Psoas muscle (tissue), 7 donors: ENCODE measurements at regions not wholly inside any gene's neighbourhood (a gene's known extent, or its start where the extent isn't known, plus 50 kb on each side); places are given as distances from the start of the nearest gene placed in this dataset.

Experiments used
- ATAC-seq, 4 donors: fragments of 200-7000 bp; cut with Tn5 transposase; one replicate each; pipeline ENCODE4 v1.9.1; 2020; ENCODE audit warnings: moderate library complexity in 3 of 4, mild to moderate bottlenecking in 2 of 4
- DNase-seq, 2 donors: peaks; one replicate each; pipeline ENCODE4 v3.0.0-alpha.2; 2020
- H3K27ac ChIP-seq: fragments of 200-600 bp; one replicate; pipeline ENCODE4 v1.8.0; 2022
- H3K27me3 ChIP-seq, 3 donors: fragments of 200-600 bp in 1 of 3; one replicate each; pipeline versions ENCODE4 v1.6.1 to v1.8.0; 2013 to 2022; ENCODE audit warnings: low read length in 2 of 3, mild to moderate bottlenecking in 2 of 3, moderate library complexity in 1 of 3; ENCODE audit not compliant: insufficient read depth in 3 of 3
- H3K36me3 ChIP-seq, 2 donors: fragments of 200-600 bp in 1 of 2; one replicate each; pipeline versions ENCODE4 v1.6.1 to v1.8.0; 2013 to 2022; ENCODE audit warnings: low read depth in 1 of 2, mild to moderate bottlenecking in 1 of 2, moderate library complexity in 1 of 2; ENCODE audit not compliant: insufficient read depth in 1 of 2
- H3K4me1 ChIP-seq: fragments of 200-600 bp; one replicate; pipeline ENCODE4 v1.8.0; 2022
- H3K4me3 ChIP-seq: fragments of 200-600 bp; one replicate; pipeline ENCODE4 v1.8.0; 2022; ENCODE audit warnings: mild to moderate bottlenecking
- H3K9me3 ChIP-seq: fragments of 200-600 bp; one replicate; pipeline ENCODE4 v1.8.0; 2022
- CTCF ChIP-seq: fragments of 200-600 bp; IDR thresholded peaks from one replicate; pipeline ENCODE4 v1.8.0; 2022; ENCODE audit warnings: antibody characterized with exemption
- WGBS, 3 donors: extraction: QIAGEN DNeasy Blood & Tissue Kit; methylation state at CpG; one replicate each; pipeline versions ENCODE4 v1.1.6 to v1.1.7; 2013; 5-methylcytosine and 5-hydroxymethylcytosine counted together
- intact Hi-C, 2 donors: fragments of 100-400 bp; cut with DNase I; formaldehyde crosslinking; loops; one replicate each; pipeline versions ENCODE4 v1.11.0 to v1.14.2; 2022
- donor health status: healthy with polysubstance abuse.
- donor health status: DM: no; HTN: no; CAD: no; lungs with moderate emphysema.
- donor health status: Bipolar disorder and iron deficiency.
- donor health status: healthy.
- donor health status: DM: yes; HTN: yes; CAD: no.
- donor health status: DM: no; HTN: no; CAD: no.
- donor health status: DM: yes; HTN: yes; CAD: no.

GRCh38 chr22:44392446-44392921, 79.7 kb upstream of the SHISAL1 start:
- H3K36me3 ChIP-seq = no peaks in the 10 kb centered on the region
- H3K4me3 ChIP-seq = no peak overlapping the region
- no peak overlapping the region for H3K27ac ChIP-seq
- no peaks in the 10 kb centered on the region for H3K4me1 ChIP-seq
- intact Hi-C loops = no loop called here
- ATAC-seq (no peak), DNase-seq (peak; percentile 8 to 13)
- no peaks in the 10 kb centered on the region for H3K9me3 ChIP-seq
- TF ChIP-seq CTCF = no peak
- WGBS, 3 donors = 76 to 91% (median 77%) methylated on average over 6 of the region's 6 CpGs
- peaks cover 0 to 32% (median 5%) of the 10 kb centered on the region in 3 donors for H3K27me3 ChIP-seq

DNA sequence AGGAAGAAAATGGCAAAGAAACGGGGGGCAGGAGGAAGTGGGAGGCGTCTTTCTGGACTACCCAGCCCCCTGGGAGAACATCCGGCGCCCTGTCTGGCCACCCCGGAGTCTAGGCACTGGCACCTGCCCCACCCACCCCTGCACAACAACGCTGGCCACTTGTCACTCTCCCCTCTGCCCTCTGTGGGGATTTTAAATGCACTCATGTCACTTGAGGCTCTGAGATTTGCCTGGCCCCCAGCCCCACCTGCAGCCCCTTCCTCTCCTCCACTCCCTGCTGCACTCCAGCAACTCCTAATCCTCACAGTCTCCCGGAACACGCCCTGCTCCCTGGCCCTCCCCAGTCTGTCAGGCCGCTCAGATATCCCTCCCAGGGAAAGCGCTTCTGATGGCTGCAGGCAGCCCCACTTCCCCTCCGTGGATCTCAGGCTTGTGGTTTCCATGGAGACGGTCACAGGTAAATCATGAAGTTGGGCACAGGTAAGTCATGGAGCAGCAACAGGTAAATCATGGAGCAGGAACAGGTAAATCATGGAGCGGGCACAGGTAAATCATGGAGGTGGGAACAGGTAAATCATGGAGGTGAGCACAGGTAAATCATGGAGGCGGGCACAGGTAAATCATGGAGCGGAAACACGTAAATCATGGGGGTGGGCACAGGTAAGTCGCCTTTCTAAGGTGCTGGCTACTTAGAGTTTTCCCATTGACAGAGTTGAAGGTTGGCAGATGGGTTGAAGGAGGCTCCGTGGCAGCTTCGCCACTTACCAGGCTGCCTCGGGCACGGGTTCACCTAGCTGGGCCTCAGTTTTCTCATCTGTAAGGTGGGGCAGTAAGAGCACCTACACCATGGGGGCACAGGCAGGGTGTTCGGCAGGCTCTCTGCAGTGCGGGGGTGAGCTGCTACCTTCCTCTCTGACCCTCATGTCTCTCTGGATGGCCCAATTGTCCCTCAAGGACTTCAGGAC, 79.0 kb upstream of the SHISAL1 start:
- H3K4me1 ChIP-seq = no peaks in the 10 kb centered on the region
- no peaks in the 10 kb centered on the region for H3K36me3 ChIP-seq
- TF ChIP-seq CTCF = no peak
- intact Hi-C loops = loop anchor here in 1 of 2 donors (2.0 kb wide), 1 partner anchor 35 kb away; no protein-coding TSS in a partner anchor
- H3K27me3 ChIP-seq = peaks cover 0 to 32% (median 5%) of the 10 kb centered on the region in 3 donors
- H3K27ac ChIP-seq = no peak overlapping the region
- WGBS, 3 donors = 74 to 82% (median 75%) methylated on average over 23 of the region's 23 CpGs
- no peak overlapping the region for H3K4me3 ChIP-seq
- DNase-seq = peak; percentile 0 to 6
- no peaks in the 10 kb centered on the region for H3K9me3 ChIP-seq
- ATAC-seq = no peak

- WGBS, 3 donors = 71 to 83% (median 75%) methylated on average over 6 of the region's 6 CpGs
- no peak for TF ChIP-seq CTCF
- peak; percentile 3 to 16 for DNase-seq
Measured at GRCh38 chr22:44391015-44391414, 78.3 kb upstream of the SHISAL1 start.

DNA sequence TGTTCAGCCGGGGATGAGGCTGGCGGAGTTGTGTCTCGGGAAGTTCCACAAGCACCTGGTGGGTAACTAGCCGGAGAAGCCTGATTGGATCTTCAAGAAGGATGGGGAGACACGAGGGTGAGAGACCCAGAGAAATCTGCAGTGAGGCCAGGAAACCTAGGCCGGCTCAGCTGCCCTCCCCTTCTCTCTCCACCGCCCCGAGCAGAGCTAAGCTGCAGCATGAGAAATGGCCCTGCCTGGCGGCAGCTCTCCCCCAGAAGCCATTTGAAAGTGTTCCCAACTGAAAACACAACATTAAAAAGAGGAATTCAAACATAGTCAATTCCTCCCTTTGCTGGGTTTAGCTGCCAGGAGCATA, 77.8 kb upstream of the SHISAL1 start:
- Histone ChIP-seq H3K27ac (no peak overlapping the region), H3K4me3 (no peak overlapping the region), H3K9me3 (no peaks in the 10 kb centered on the region), H3K4me1 (no peaks in the 10 kb centered on the region), H3K27me3 (peaks cover 0 to 30% (median 5%) of the 10 kb centered on the region in 3 donors), H3K36me3 (no peaks in the 10 kb centered on the region)
- intact Hi-C loops = loop anchor here in 1 of 2 donors (2.0 kb wide), 1 partner anchor 36 kb away; no protein-coding TSS in a partner anchor
- TF ChIP-seq CTCF = no peak
- DNase-seq = peak; percentile 7 to 23
- no peak for ATAC-seq
- WGBS, 3 donors = 86 to 90% (median 89%) methylated on average over 9 of the region's 9 CpGs

More at GRCh38 chr22:44391015-44391414, 78.3 kb upstream of the SHISAL1 start:
- Histone ChIP-seq H3K9me3 (no peaks in the 10 kb centered on the region), H3K27ac (no peak overlapping the region), H3K36me3 (no peaks in the 10 kb centered on the region), H3K4me3 (no peak overlapping the region), H3K4me1 (no peaks in the 10 kb centered on the region), H3K27me3 (peaks cover 0 to 31% (median 5%) of the 10 kb centered on the region in 3 donors)
- no peak for ATAC-seq
- intact Hi-C loops = loop anchor here in 1 of 2 donors (2.0 kb wide), 1 partner anchor 36 kb away; no protein-coding TSS in a partner anchor
